CD14-positive monocyte (primary cell): ENCODE measurements at regions not wholly inside any gene's neighbourhood (a gene's known extent, or its start where the extent isn't known, plus 50 kb on each side); places are given as distances from the start of the nearest gene placed in this dataset.

Experiments used
- DNase-seq, 3 donors: peaks; one replicate each; pipeline ENCODE4 v3.0.0-alpha.2; 2011 to 2022
- H2AFZ ChIP-seq: 2 replicates; pipeline ENCODE4 v1.6.0; 2012; ENCODE audit warnings: mild to moderate bottlenecking, low read depth, low read length, inconsistent platforms; ENCODE audit not compliant: insufficient read depth, poor library complexity, severe bottlenecking
- H3K27ac ChIP-seq, 2 donors: 1 replicate in 1 of 2; 2 replicates in 1 of 2; pipeline ENCODE4 v1.5.1; 2012 to 2013; ENCODE audit warnings: low read length in 2 of 2, control low read depth in 1 of 2, inconsistent platforms in 1 of 2, low read depth in 1 of 2, mild to moderate bottlenecking in 1 of 2
- H3K27me3 ChIP-seq, 2 donors: one replicate each; pipeline versions ENCODE4 v1.6.0 to v1.6.1; 2011 to 2013; ENCODE audit warnings: low read length in 2 of 2; ENCODE audit not compliant: control insufficient read depth in 2 of 2, insufficient read depth in 2 of 2
- H3K36me3 ChIP-seq, 2 donors: replicated peaks in 1 of 2; 1 replicate in 1 of 2; 2 replicates in 1 of 2; pipeline versions ENCODE4 v1.5.1 to v1.6.1; 2012 to 2013; ENCODE audit warnings: low read length in 2 of 2, control low read depth in 1 of 2, inconsistent platforms in 1 of 2, mild to moderate bottlenecking in 1 of 2; ENCODE audit not compliant: insufficient read depth in 2 of 2, control insufficient read depth in 1 of 2
- H3K4me1 ChIP-seq, 2 donors: 1 replicate in 1 of 2; 2 replicates in 1 of 2; pipeline versions ENCODE4 v1.5.1 to v1.6.1; 2012 to 2013; ENCODE audit warnings: low read length in 2 of 2, control low read depth in 1 of 2, inconsistent platforms in 1 of 2, mild to moderate bottlenecking in 1 of 2, moderate library complexity in 1 of 2; ENCODE audit not compliant: insufficient read depth in 2 of 2, control insufficient read depth in 1 of 2
- H3K4me2 ChIP-seq: replicated peaks from 2 replicates; pipeline ENCODE3; 2012; ENCODE audit warnings: low read length, moderate library complexity, mild to moderate bottlenecking; ENCODE audit not compliant: poor library complexity, severe bottlenecking; ENCODE audit errors: extremely low read depth
- H3K4me3 ChIP-seq, 3 experiments: fragments of 200-600 bp in 1 of 3; sonication (generic) in 1 of 3; replicated peaks in 1 of 3; 1 replicate in 2 of 3; 2 replicates in 1 of 3; pipeline ENCODE4 v1.5.1; 2011 to 2013; ENCODE audit warnings: low read length in 3 of 3, mild to moderate bottlenecking in 3 of 3, control low read depth in 2 of 3, low read depth in 2 of 3, inconsistent platforms in 1 of 3, moderate library complexity in 1 of 3
- H3K79me2 ChIP-seq: 2 replicates; pipeline ENCODE4 v1.6.0; 2012; ENCODE audit warnings: mild to moderate bottlenecking, control low read depth, inconsistent platforms, low read length, moderate library complexity; ENCODE audit not compliant: insufficient read depth
- H3K9ac ChIP-seq: 2 replicates; pipeline ENCODE4 v1.6.0; 2017; ENCODE audit warnings: low read length, mild to moderate bottlenecking; ENCODE audit not compliant: insufficient read depth, poor library complexity, severe bottlenecking
- H3K9me3 ChIP-seq, 2 donors: replicated peaks in 1 of 2; 1 replicate in 1 of 2; 2 replicates in 1 of 2; pipeline versions ENCODE4 v1.5.1 to v1.6.1; 2012 to 2013; ENCODE audit warnings: low read length in 2 of 2, control low read depth in 1 of 2; ENCODE audit not compliant: control insufficient read depth in 1 of 2, insufficient read depth in 1 of 2
- H4K20me1 ChIP-seq: 2 replicates; pipeline ENCODE4 v1.6.0; 2012; ENCODE audit warnings: mild to moderate bottlenecking, low read length, control low read depth, moderate library complexity; ENCODE audit not compliant: insufficient read depth
- H3K27ac Mint-ChIP-seq, 7 donors: one replicate each; pipeline ENCODE4 v1.8.0; 2020; ENCODE audit warnings: mild to moderate bottlenecking in 7 of 7, mixed read lengths in 7 of 7, moderate library complexity in 6 of 7, inconsistent platforms in 2 of 7
- H3K27me3 Mint-ChIP-seq, 3 donors: one replicate each; pipeline ENCODE4 v1.8.0; 2021 to 2022; ENCODE audit warnings: low read depth in 3 of 3, mild to moderate bottlenecking in 3 of 3, mixed read lengths in 3 of 3, moderate library complexity in 3 of 3, inconsistent platforms in 1 of 3
- H3K36me3 Mint-ChIP-seq, 2 donors: one replicate each; pipeline ENCODE4 v1.8.0; 2020; ENCODE audit warnings: mixed read lengths in 2 of 2, inconsistent platforms in 1 of 2, mild to moderate bottlenecking in 1 of 2
- H3K4me1 Mint-ChIP-seq: one replicate; pipeline ENCODE4 v1.8.0; 2020; ENCODE audit warnings: mild to moderate bottlenecking, mixed read lengths
- H3K4me3 Mint-ChIP-seq, 2 donors: one replicate each; pipeline ENCODE4 v1.8.0; 2020; ENCODE audit warnings: mild to moderate bottlenecking in 2 of 2, mixed read lengths in 2 of 2, moderate library complexity in 1 of 2
- H3K9me3 Mint-ChIP-seq, 7 donors: one replicate each; pipeline ENCODE4 v1.8.0; 2020 to 2022; ENCODE audit warnings: mixed read lengths in 7 of 7, mild to moderate bottlenecking in 6 of 7, moderate library complexity in 6 of 7, inconsistent platforms in 2 of 7
- WGBS: methylation state at CpG from one replicate; pipeline ENCODE4 v1.1.5; 2013; ENCODE audit warnings: missing lambda C conversion rate; ENCODE audit not compliant: insufficient coverage; 5-methylcytosine and 5-hydroxymethylcytosine counted together
- intact Hi-C, 2 donors: fragments of 100-400 bp; cut with micrococcal nuclease; formaldehyde crosslinking; loops; one replicate each; pipeline versions ENCODE4 v1.15.0 to v1.15.1; 2023
- TF ChIP-seq, protein P1 (sequence below): fragments of 200-600 bp; IDR thresholded peaks from one replicate; pipeline ENCODE4 v1.8.0; 2022; ENCODE audit warnings: antibody characterized with exemption, mild to moderate bottlenecking

DNA sequence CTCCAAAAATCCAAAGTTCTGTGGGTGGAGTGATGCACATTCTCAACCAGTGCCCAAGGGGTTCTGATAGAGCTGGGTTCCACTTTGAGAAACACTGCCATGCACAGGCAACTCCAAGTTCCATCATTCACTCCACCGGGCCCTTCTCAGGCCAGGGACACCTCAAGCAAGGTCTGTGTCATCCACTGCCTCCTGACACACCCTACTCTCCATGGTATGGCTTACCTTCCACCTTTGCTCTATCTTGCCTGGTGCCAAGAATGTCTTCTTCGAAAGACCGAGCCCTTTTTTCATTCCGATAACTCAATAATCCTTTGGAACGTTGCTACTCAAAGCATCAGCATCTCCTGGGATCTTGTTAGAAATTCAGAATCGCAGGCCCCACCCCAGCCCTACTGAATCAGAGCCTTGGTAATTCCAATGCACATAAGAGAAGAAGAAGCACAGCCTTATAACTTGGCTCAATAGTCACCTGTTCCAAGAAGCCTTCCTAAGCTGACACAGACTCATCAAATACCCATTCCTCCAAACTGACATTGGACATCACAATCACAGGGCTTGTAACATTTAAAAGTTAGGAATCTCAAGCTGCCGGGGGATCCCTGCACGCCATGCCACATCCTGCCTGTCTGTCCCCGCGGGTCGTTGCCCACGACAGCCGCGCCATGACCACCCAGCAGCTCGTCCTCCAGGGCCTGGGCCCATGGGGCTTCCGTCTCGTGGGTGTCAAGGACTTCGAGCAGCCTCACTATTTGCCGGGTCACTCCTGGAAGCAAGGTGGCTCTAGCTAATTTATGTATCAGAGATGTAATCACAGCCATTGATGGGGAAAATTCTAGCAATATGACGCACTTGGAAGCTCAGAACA is 66.4 kb downstream of the VCPKMT start:
- Histone ChIP-seq H3K27me3 (no peaks in the 10 kb centered on the region), H3K36me3 (no peaks in the 10 kb centered on the region), H3K27ac (no peak overlapping the region), H4K20me1 (no peaks in the 10 kb centered on the region), H3K4me2 (no peak overlapping the region), H3K9ac (no peak overlapping the region), H3K9me3 (no peaks in the 10 kb centered on the region), H2AFZ (no peak overlapping the region), H3K79me2 (no peaks in the 10 kb centered on the region), H3K4me3 (no peak overlapping the region), H3K4me1 (peaks cover 27 to 30% of the 10 kb centered on the region in 2 donors)
- no peak for DNase-seq
- H3K36me3 Mint-ChIP-seq: peaks cover 16 to 17% of the 10 kb centered on the region in 2 donors
- no peak overlapping the region for H3K27ac Mint-ChIP-seq
- H3K4me1 Mint-ChIP-seq: peaks cover 31% of the 10 kb centered on the region
- no peak overlapping the region for H3K4me3 Mint-ChIP-seq
- peaks cover 0 to 3% (median 0%) of the 10 kb centered on the region in 7 donors for H3K9me3 Mint-ChIP-seq
- peaks cover 0 to 7% (median 0%) of the 10 kb centered on the region in 3 donors for H3K27me3 Mint-ChIP-seq
- 92% methylated on average over 20 of the region's 20 CpGs for WGBS
- intact Hi-C loops: no loop called here
- TF ChIP-seq, protein P1, sequence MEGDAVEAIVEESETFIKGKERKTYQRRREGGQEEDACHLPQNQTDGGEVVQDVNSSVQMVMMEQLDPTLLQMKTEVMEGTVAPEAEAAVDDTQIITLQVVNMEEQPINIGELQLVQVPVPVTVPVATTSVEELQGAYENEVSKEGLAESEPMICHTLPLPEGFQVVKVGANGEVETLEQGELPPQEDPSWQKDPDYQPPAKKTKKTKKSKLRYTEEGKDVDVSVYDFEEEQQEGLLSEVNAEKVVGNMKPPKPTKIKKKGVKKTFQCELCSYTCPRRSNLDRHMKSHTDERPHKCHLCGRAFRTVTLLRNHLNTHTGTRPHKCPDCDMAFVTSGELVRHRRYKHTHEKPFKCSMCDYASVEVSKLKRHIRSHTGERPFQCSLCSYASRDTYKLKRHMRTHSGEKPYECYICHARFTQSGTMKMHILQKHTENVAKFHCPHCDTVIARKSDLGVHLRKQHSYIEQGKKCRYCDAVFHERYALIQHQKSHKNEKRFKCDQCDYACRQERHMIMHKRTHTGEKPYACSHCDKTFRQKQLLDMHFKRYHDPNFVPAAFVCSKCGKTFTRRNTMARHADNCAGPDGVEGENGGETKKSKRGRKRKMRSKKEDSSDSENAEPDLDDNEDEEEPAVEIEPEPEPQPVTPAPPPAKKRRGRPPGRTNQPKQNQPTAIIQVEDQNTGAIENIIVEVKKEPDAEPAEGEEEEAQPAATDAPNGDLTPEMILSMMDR: no peak

DNA sequence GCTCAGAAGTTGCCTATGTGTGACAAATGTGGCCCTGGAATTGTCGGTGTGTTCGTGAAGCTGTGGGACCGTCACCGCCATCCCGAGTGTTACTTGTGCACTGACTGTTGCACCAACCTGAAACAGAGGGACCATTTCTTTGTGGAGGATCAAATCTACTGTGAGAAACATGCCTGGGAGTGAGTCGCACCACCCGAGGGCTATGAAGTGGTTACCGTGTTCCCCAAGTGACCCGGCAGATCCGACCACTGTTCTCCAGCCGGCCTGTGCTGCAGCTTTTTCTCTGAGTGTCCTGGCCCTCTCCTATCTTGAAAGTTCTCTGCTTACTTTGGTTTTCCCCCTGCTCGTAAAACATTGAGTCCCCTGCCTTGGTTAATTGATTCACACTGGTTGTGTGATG is 65.3 kb downstream of the VCPKMT start:
- H3K36me3 ChIP-seq: no peaks in the 10 kb centered on the region
- Mint-ChIP-seq H3K9me3 (peaks cover 0 to 3% (median 0%) of the 10 kb centered on the region in 7 donors), H3K27ac (no peak overlapping the region), H3K36me3 (peaks cover 5 to 9% of the 10 kb centered on the region in 2 donors), H3K4me3 (no peak overlapping the region), H3K27me3 (peaks cover 0 to 6% (median 0%) of the 10 kb centered on the region in 3 donors), H3K4me1 (peaks cover 27% of the 10 kb centered on the region)
- peaks cover 23 to 26% of the 10 kb centered on the region in 2 donors for H3K4me1 ChIP-seq
- TF ChIP-seq, protein P1: no peak
- no peak overlapping the region for H2AFZ ChIP-seq
- DNase-seq: no peak
- no peaks in the 10 kb centered on the region for H3K79me2 ChIP-seq
- intact Hi-C loops: no loop called here
- H3K27me3 ChIP-seq: no peaks in the 10 kb centered on the region
- H3K4me3 ChIP-seq: no peak overlapping the region
- no peaks in the 10 kb centered on the region for H3K9me3 ChIP-seq
- H3K27ac ChIP-seq: no peak overlapping the region
- H3K4me2 ChIP-seq: no peak overlapping the region
- no peak overlapping the region for H3K9ac ChIP-seq
- no peaks in the 10 kb centered on the region for H4K20me1 ChIP-seq
- 98% methylated on average over 12 of the region's 12 CpGs for WGBS
